ENCODE measurements at regions not wholly inside any gene's neighbourhood (a gene's known extent, or its start where the extent isn't known, plus 50 kb on each side); places are given as distances from the start of the nearest gene placed in this dataset.

- Histone ChIP-seq H3K4me1 (no peaks in the 10 kb centered on the region), H3K9me3 (no peaks in the 10 kb centered on the region), H3K27ac (no peak overlapping the region), H3K4me3 (no peak overlapping the region), H3K36me3 (no peaks in the 10 kb centered on the region), H3K27me3 (peaks cover 0 to 4% (median 0%) of the 10 kb centered on the region in 3 donors)
- no peak for ATAC-seq
- in situ Hi-C loops (cut with MboI; ENCODE audit: low sequenced_read_pairs in 4 of 4) (no loop called here), intact Hi-C loops (cut with DNase I; ENCODE audit: low total_unique reads) (no loop called here)
- TF ChIP-seq CTCF (IDR thresholded peaks at IDR 0.05 in 4 of 5, conservative IDR thresholded peaks at IDR 0.05 in 1 of 5) = no peak
- TF ChIP-seq POLR2A (IDR thresholded peaks at IDR 0.05) = no peak
- DNase-seq = no peak
These were observed 739.0 kb upstream of the TBX3 start for GRCh38 chr12:115422845-115423545.

GRCh38 chr12:115421796-115422709 is 738.1 kb upstream of the TBX3 start:
- ATAC-seq = no peak
- TF ChIP-seq CTCF (IDR thresholded peaks at IDR 0.05 in 4 of 5, conservative IDR thresholded peaks at IDR 0.05 in 1 of 5) (no peak), POLR2A (IDR thresholded peaks at IDR 0.05) (no peak)
- no peak for DNase-seq

GRCh38 chr12:115421350-115421749 is 737.4 kb upstream of the TBX3 start:
- Histone ChIP-seq H3K27me3 (peaks cover 0 to 4% (median 0%) of the 10 kb centered on the region in 3 donors), H3K9me3 (no peaks in the 10 kb centered on the region), H3K27ac (no peak overlapping the region), H3K4me1 (no peaks in the 10 kb centered on the region), H3K4me3 (no peak overlapping the region), H3K36me3 (no peaks in the 10 kb centered on the region)
- in situ Hi-C loops (cut with MboI; ENCODE audit: low sequenced_read_pairs in 4 of 4) = no loop called here
- TF ChIP-seq CTCF (IDR thresholded peaks at IDR 0.05 in 4 of 5, conservative IDR thresholded peaks at IDR 0.05 in 1 of 5) = no peak
- no peak for TF ChIP-seq POLR2A (IDR thresholded peaks at IDR 0.05)
- ATAC-seq (no peak), DNase-seq (no peak)
- intact Hi-C loops (cut with DNase I; ENCODE audit: low total_unique reads) = no loop called here

More at GRCh38 chr12:115421796-115422709, 738.1 kb upstream of the TBX3 start:
- H3K27ac ChIP-seq = no peak overlapping the region
- peaks cover 0 to 4% (median 0%) of the 10 kb centered on the region in 3 donors for H3K27me3 ChIP-seq
- no peaks in the 10 kb centered on the region for H3K4me1 ChIP-seq
- no peak overlapping the region for H3K4me3 ChIP-seq
- H3K36me3 ChIP-seq = no peaks in the 10 kb centered on the region
- in situ Hi-C loops (cut with MboI; ENCODE audit: low sequenced_read_pairs in 4 of 4) (no loop called here), intact Hi-C loops (cut with DNase I; ENCODE audit: low total_unique reads) (no loop called here)
- H3K9me3 ChIP-seq = no peaks in the 10 kb centered on the region

- H3K36me3 ChIP-seq = no peaks in the 10 kb centered on the region
- in situ Hi-C loops (cut with MboI; ENCODE audit: low sequenced_read_pairs in 4 of 4) (no loop called here), intact Hi-C loops (cut with DNase I; ENCODE audit: low total_unique reads) (no loop called here)
- TF ChIP-seq POLR2A (IDR thresholded peaks at IDR 0.05) (no peak), CTCF (IDR thresholded peaks at IDR 0.05 in 4 of 5, conservative IDR thresholded peaks at IDR 0.05 in 1 of 5) (no peak)
- H3K9me3 ChIP-seq = no peaks in the 10 kb centered on the region
- no peak overlapping the region for H3K27ac ChIP-seq
- no peaks in the 10 kb centered on the region for H3K4me1 ChIP-seq
- ATAC-seq = no peak
- no peak for DNase-seq
- peaks cover 0 to 4% (median 0%) of the 10 kb centered on the region in 3 donors for H3K27me3 ChIP-seq
- no peak overlapping the region for H3K4me3 ChIP-seq
These were observed 735.2 kb upstream of the TBX3 start for GRCh38 chr12:115419145-115419646.

Data from gastrocnemius medialis (tissue), 4 donors.